ENCODE measurements at regions not wholly inside any gene's neighbourhood (a gene's known extent, or its start where the extent isn't known, plus 50 kb on each side); places are given as distances from the start of the nearest gene placed in this dataset.

DNA sequence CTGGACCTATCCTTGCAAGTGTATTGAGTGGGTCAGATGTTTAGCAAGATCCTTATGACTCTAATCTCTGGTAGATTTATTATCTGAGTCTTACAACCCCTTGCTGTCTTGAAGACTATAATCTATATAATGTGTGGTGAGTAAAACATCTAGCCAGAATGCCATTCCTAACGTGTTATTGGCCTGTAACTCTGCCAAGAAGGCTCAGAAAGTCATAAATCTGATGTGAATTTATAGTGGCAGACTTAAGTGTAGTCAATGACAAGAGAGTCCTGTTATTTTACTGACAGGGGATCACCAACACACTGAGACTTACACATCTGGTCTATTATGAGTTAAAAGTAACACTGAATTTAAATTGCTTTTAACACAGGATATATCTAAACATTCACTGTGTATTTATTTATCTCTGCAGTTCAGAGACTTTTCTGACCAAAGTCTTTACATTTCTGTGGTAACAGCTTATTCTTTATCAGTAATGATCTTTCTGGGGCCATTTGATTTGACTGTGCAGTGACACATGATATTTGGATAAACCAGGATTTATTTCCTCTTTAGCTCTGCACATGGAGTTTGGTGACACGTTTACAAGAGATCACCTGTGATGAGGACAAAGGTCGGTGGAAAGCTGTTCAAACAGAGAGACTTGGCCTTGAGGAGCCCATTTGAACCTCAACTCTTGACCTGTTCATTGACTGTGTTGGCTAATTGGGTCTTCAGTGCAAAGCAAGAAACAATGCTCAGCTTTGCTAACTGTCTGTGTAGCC is 415.8 kb downstream of the STIM2 start:
- no peak for DNase-seq

- no peak for DNase-seq
These were observed 418.2 kb downstream of the STIM2 start for GRCh38 chr4:27278615-27279375.

DNA sequence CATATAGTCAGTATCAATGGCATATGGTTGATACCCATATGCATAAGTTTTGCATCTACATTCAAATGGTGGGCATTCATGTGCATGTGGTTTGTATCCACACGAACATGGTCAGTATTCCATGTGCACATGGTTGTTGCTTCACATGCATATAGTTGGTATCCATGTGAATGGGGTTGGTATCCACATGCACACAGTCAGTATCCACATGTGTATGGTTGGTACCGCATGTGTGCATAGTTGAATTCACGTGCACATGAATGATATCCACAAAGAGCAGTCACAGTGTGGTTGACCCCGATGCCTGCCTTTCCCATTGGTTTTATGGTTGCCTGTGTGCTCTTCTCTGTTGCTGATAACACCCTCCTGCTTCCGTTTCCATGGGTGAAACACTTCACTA is 427.9 kb downstream of the STIM2 start:
- no peak for DNase-seq

DNA sequence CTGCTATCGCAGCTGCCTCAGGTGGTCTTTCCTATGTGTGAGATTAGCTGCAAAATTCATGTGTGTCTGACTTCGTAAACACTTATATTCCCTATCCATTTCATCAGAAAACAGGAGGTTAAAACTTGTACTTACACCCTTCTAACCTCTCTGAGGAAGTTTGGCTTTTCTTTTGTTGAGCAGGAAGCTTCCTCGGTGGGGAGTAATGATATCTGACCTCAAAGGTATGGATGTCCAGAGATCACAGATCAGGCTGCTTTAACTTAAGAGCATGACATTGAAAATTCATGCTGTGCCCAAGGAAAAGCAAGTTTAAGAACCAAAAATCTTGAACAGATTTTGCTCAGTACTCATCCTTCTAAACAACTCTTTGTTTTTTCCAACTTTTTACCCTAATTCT is 429.1 kb downstream of the STIM2 start:
- no peak for DNase-seq

DNA sequence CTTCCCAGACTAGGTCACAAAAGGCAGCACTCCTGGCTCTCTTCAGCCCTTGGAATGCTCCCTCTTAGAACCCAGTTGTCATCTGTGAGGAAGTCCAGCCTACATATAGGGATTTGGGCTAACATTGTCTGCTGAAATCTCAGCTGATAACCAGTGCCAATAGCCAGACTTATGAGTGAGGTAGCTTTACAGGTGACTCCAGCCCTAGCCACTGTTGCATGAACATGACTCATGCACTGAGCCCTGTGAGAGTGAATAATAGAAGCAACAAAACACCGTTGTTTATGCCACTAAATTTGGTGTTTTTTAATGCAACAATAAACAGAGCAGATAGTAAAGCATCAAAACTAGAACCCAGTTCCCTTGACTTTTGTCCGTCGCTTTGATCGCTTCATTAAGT is 433.2 kb downstream of the STIM2 start:
- no peak for DNase-seq

GRCh38 chr4:27304751-27305150 is 444.1 kb downstream of the STIM2 start:
- DNase-seq: no peak

GRCh38 chr4:27305246-27305645 is 444.6 kb downstream of the STIM2 start:
- DNase-seq: no peak

- DNase-seq: no peak
These were observed 447.7 kb downstream of the STIM2 start for GRCh38 chr4:27308379-27308778.

GRCh38 chr4:27315625-27316024 is 455.0 kb downstream of the STIM2 start:
- DNase-seq: no peak

- DNase-seq: no peak
These were observed 455.5 kb downstream of the STIM2 start for GRCh38 chr4:27316176-27316575.

GRCh38 chr4:27318740-27319139 is 458.1 kb downstream of the STIM2 start:
- DNase-seq: no peak

DNA sequence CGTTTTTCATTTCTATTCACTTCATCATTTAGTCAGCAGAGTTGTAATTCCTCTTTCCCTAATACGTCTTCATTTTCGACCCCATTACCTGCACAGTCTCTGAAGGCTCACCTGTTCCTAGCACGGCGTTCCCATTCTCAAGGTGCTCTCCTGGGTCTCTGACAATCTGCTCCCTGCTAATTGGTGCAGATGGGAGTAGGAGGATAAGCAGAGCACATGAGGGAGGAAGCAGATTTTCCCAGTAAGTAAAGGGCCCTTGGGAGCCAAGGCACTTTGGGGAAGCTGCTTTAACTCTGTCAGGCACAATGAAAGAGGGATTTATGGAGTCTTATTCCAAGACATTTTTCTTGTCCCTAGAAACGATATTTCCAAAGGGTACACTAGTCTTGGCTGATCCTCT is 466.4 kb downstream of the STIM2 start:
- DNase-seq: no peak

GRCh38 chr4:27327421-27328181 is 467.0 kb downstream of the STIM2 start:
- no peak for DNase-seq

DNA sequence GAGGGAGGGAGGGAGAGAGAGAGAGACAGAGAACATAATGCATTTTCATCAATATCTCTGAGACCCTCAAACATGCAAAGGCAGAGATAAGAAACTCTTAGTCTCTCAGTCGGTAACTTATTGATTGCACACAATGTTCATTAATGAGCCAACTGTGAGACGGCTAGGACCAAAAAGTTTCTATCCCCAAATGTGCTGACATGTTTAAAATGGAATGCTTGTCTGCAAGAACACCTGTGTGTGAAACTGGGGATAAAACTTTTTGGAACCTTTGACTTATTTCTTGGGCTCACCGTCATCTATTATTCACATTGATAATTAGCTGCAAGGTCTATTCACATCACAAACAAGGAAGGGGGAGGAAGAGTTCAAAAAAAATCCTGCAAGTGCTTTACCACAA is 477.9 kb downstream of the STIM2 start:
- no peak for DNase-seq

DNA sequence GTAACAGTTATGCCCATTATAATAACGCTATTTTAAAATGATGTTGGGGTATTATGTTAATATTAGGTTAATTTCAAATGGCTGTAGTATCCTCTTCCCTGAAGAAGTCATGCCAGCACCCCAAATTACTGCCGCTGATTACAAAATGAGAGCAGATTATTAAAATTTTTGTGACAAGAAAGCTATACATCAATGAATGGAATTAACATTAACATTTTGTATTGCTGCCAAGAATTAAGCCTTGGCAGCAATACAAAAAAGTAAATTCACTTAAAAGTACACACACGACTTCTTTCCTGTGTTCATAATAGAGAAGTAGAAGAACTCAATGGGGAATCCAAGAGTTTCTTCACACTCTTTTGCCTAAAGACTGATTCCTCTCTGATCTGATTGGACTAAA is 482.8 kb downstream of the STIM2 start:
- no peak for DNase-seq

- no peak for DNase-seq
These were observed 489.5 kb downstream of the STIM2 start for GRCh38 chr4:27350161-27350560.

- DNase-seq: no peak
These were observed 496.6 kb downstream of the STIM2 start for GRCh38 chr4:27357283-27357682.

DNA sequence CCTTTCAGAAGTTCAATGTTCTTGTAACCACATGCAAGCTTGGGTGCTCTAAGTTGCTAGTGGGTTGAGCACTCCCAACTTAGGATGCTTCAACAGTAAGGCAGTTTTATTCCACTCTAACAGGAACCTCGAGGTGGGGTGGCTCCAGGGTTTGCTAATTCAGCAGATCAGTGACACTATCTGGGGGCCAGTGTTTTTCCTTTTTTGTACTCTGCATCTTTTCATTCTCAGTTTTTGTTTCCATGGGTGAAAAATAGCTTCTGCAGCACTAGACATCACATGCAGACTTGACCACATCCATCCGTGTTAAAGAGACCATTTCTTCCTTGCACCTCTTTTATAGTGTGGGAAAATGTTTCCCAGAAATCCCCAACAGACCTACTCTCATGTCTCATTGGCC is 497.6 kb downstream of the STIM2 start:
- no peak for DNase-seq

DNA sequence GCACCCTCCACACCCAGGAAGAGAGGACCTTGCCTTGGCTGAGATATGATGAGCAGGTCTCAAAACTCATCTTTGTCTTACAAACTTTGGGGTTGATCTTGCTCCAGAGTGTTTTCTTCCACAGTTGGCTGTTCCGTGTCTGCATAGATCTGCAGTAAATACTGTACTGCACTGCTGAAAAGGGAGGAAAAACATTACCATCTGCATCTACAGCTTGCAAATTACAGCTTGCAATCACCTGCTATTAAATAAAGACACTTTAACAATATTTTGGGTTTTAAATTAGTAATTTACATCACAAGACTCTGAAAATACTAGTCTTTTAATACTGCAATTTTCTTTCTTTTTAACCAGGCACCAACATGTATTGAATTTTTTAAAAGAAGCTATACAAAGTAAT is 499.5 kb downstream of the STIM2 start:
- DNase-seq: no peak

- DNase-seq: no peak
These were observed 500.2 kb downstream of the STIM2 start for GRCh38 chr4:27360790-27361267.

- no peak for DNase-seq
These were observed 503.9 kb downstream of the STIM2 start for GRCh38 chr4:27364509-27364908.

- DNase-seq: no peak
These were observed 505.6 kb downstream of the STIM2 start for GRCh38 chr4:27366104-27366823.

- no peak for DNase-seq
These were observed 508.1 kb downstream of the STIM2 start for GRCh38 chr4:27368781-27369180.
